HL-60 (cell line): ENCODE measurements at regions not wholly inside any gene's neighbourhood (a gene's known extent, or its start where the extent isn't known, plus 50 kb on each side); places are given as distances from the start of the nearest gene placed in this dataset.

Experiments used
- CTCF ChIP-seq: IDR thresholded peaks from one replicate; pipeline ENCODE4 v1.5.1; 2011; ENCODE audit warnings: low read length, control low read depth, inconsistent platforms; ENCODE audit not compliant: insufficient read depth
- GABPA ChIP-seq: IDR thresholded peaks from 2 replicates; pipeline ENCODE4 v1.6.1; 2012; ENCODE audit warnings: low read depth
- POLR2AphosphoS5 ChIP-seq: IDR thresholded peaks from 2 replicates; pipeline ENCODE4 v1.6.1; 2012; ENCODE audit warnings: low read depth

- no peak for TF ChIP-seq CTCF
- TF ChIP-seq GABPA: no peak
- TF ChIP-seq POLR2AphosphoS5: no peak
Observed at GRCh38 chr1:228884615-228885566, 149.6 kb downstream of the RHOU start.
